Adrenal gland (tissue), 9 donors: ENCODE measurements at regions not wholly inside any gene's neighbourhood (a gene's known extent, or its start where the extent isn't known, plus 50 kb on each side); places are given as distances from the start of the nearest gene placed in this dataset.

Experiments
- DNase-seq, 7 donors: peaks; one replicate each; pipeline ENCODE4 v3.0.0-alpha.2; 2019 to 2020
- H3K27ac ChIP-seq, 5 donors: fragments of 200-600 bp; sonication (generic) in 4 of 5; 1 replicate in 3 of 5; 2 replicates in 2 of 5; pipeline versions ENCODE4 v1.5.1 to v1.8.0; 2016 to 2020; ENCODE audit warnings: mild to moderate bottlenecking in 1 of 5
- H3K27me3 ChIP-seq: fragments of 200-600 bp; 2 replicates; pipeline ENCODE4 v1.8.0; 2021
- H3K36me3 ChIP-seq, 2 donors: fragments of 200-600 bp; replicated peaks in 1 of 2; 1 replicate in 1 of 2; 2 replicates in 1 of 2; pipeline versions ENCODE4 v1.5.1 to v1.8.0; 2018 to 2022
- H3K4me1 ChIP-seq, 2 donors: fragments of 200-600 bp; replicated peaks in 1 of 2; 1 replicate in 1 of 2; 2 replicates in 1 of 2; pipeline versions ENCODE4 v1.5.1 to v1.8.0; 2018 to 2021
- H3K4me3 ChIP-seq, 4 donors: fragments of 200-600 bp; sonication (generic) in 3 of 4; one replicate each; pipeline ENCODE4 v1.5.1; 2016 to 2018
- H3K9me3 ChIP-seq, 3 donors: fragments of 200-600 bp; sonication (generic) in 1 of 3; replicated peaks in 1 of 3; 1 replicate in 2 of 3; 2 replicates in 1 of 3; pipeline versions ENCODE4 v1.5.1 to v1.8.0; 2016 to 2021
- CTCF ChIP-seq, 6 experiments: fragments of 450-650 bp in 4 of 6; fragments of 200-600 bp in 2 of 6; sonication (generic) in 1 of 6; IDR thresholded peaks; 1 replicate in 5 of 6; 2 replicates in 1 of 6; pipeline versions ENCODE4 v1.5.1 to v1.8.0; 2016 to 2021; ENCODE audit warnings: antibody characterized with exemption in 6 of 6, mild to moderate bottlenecking in 2 of 6, moderate library complexity in 1 of 6
- POLR2A ChIP-seq, 2 donors: fragments of 450-650 bp; IDR thresholded peaks; one replicate each; pipeline ENCODE4 v1.6.1; 2017; ENCODE audit warnings: antibody characterized with exemption in 2 of 2, mild to moderate bottlenecking in 2 of 2, moderate library complexity in 1 of 2
- WGBS, 4 donors: extraction: QIAGEN DNeasy Blood & Tissue Kit in 2 of 4; methylation state at CpG; one replicate each; pipeline versions ENCODE4 v1.1.5 to v1.1.7; 2013 to 2017; 5-methylcytosine and 5-hydroxymethylcytosine counted together
- intact Hi-C, 2 donors: fragments of 100-400 bp; cut with DNase I; formaldehyde crosslinking; loops; one replicate each; pipeline versions ENCODE4 v1.14.1 to v1.15.0; 2022 to 2023
- donor health status: healthy with polysubstance abuse.
- donor health status: Bipolar disorder and iron deficiency.
- donor health status: DM: yes; HTN: yes; CAD: no.
- donor health status: DM: no; HTN: no; CAD: no.
- donor health status: DM: no; HTN: no; CAD: no.

GRCh38 chr5:2219149-2219776 is 336.5 kb upstream of the IRX4 start:
- Histone ChIP-seq H3K27ac (no peak overlapping the region), H3K4me1 (no peaks in the 10 kb centered on the region), H3K36me3 (no peaks in the 10 kb centered on the region), H3K4me3 (no peak overlapping the region), H3K9me3 (no peaks in the 10 kb centered on the region), H3K27me3 (no peaks in the 10 kb centered on the region)
- intact Hi-C loops = no loop called here
- DNase-seq = no peak
- TF ChIP-seq POLR2A (IDR thresholded peaks at IDR 0.05) = no peak
- no peak for TF ChIP-seq CTCF (IDR thresholded peaks at IDR 0.05)
- WGBS, 4 donors = 82 to 89% (median 86%) methylated on average over 3 of the region's 3 CpGs

GRCh38 chr5:2217219-2217618 is 334.5 kb upstream of the IRX4 start:
- intact Hi-C loops = no loop called here
- no peaks in the 10 kb centered on the region for H3K4me1 ChIP-seq
- no peaks in the 10 kb centered on the region for H3K9me3 ChIP-seq
- no peaks in the 10 kb centered on the region for H3K27me3 ChIP-seq
- H3K4me3 ChIP-seq = no peak overlapping the region
- no peak for DNase-seq
- TF ChIP-seq CTCF (IDR thresholded peaks at IDR 0.05) (no peak), POLR2A (IDR thresholded peaks at IDR 0.05) (no peak)
- WGBS, 4 donors = 65 to 79% (median 73%) methylated on average over 1 to 4 of the region's 4 CpGs
- no peak overlapping the region for H3K27ac ChIP-seq
- no peaks in the 10 kb centered on the region for H3K36me3 ChIP-seq

- H3K4me3 ChIP-seq = no peak overlapping the region
- H3K36me3 ChIP-seq = no peaks in the 10 kb centered on the region
- TF ChIP-seq POLR2A (IDR thresholded peaks at IDR 0.05) (no peak), CTCF (IDR thresholded peaks at IDR 0.05) (no peak)
- DNase-seq = no peak
- H3K27ac ChIP-seq = no peak overlapping the region
- no peaks in the 10 kb centered on the region for H3K9me3 ChIP-seq
- WGBS, 4 donors = 57 to 60% (median 59%) methylated on average over 5 to 15 of the region's 15 CpGs
- H3K27me3 ChIP-seq = no peaks in the 10 kb centered on the region
- intact Hi-C loops = no loop called here
- no peaks in the 10 kb centered on the region for H3K4me1 ChIP-seq
Measured at GRCh38 chr5:2214910-2215590, 332.3 kb upstream of the IRX4 start.

GRCh38 chr5:2213121-2213730 is 330.5 kb upstream of the IRX4 start:
- peaks cover 10% of the 10 kb centered on the region for H3K27me3 ChIP-seq
- 71 to 89% (median 72%) methylated on average over 6 to 10 of the region's 10 CpGs for WGBS, 4 donors
- intact Hi-C loops = no loop called here

More at GRCh38 chr5:2213121-2213730, 330.5 kb upstream of the IRX4 start:
- no peak for DNase-seq
- TF ChIP-seq CTCF (IDR thresholded peaks at IDR 0.05) = no peak
- TF ChIP-seq POLR2A (IDR thresholded peaks at IDR 0.05) = no peak
- Histone ChIP-seq H3K4me1 (no peaks in the 10 kb centered on the region), H3K27ac (no peak overlapping the region), H3K36me3 (no peaks in the 10 kb centered on the region), H3K9me3 (no peaks in the 10 kb centered on the region), H3K4me3 (no peak overlapping the region)
